Left lung (tissue), 4 donors: ENCODE measurements at regions not wholly inside any gene's neighbourhood (a gene's known extent, or its start where the extent isn't known, plus 50 kb on each side); places are given as distances from the start of the nearest gene placed in this dataset.
A peak's percentile ranks its signal among the peaks of the same experiment; 100 is the strongest.

ENCODE experiments used
- ATAC-seq: fragments of 200-7000 bp; cut with Tn5 transposase; one replicate; pipeline ENCODE4 v1.9.1; 2020; ENCODE audit warnings: moderate library complexity
- DNase-seq, 4 donors: peaks; one replicate each; pipeline ENCODE4 v3.0.0-alpha.2; 2013 to 2020
- H3K27ac ChIP-seq, 2 donors: fragments of 200-600 bp; sonication (generic) in 1 of 2; one replicate each; pipeline versions ENCODE4 v1.5.0 to v1.8.0; 2020 to 2021
- H3K27me3 ChIP-seq, 2 donors: fragments of 200-600 bp; sonication (generic) in 1 of 2; one replicate each; pipeline versions ENCODE4 v1.5.0 to v1.8.0; 2020 to 2021
- H3K36me3 ChIP-seq, 2 donors: fragments of 200-600 bp; sonication (generic) in 1 of 2; one replicate each; pipeline versions ENCODE4 v1.5.0 to v1.8.0; 2020 to 2021
- H3K4me1 ChIP-seq, 2 donors: fragments of 200-600 bp; one replicate each; pipeline ENCODE4 v1.8.0; 2021
- H3K4me3 ChIP-seq, 2 donors: fragments of 200-600 bp; sonication (generic) in 1 of 2; one replicate each; pipeline versions ENCODE4 v1.5.0 to v1.8.0; 2020 to 2021; ENCODE audit warnings: mild to moderate bottlenecking in 1 of 2
- H3K9me3 ChIP-seq, 2 donors: fragments of 200-600 bp; sonication (generic) in 1 of 2; one replicate each; pipeline versions ENCODE4 v1.5.0 to v1.8.0; 2020 to 2021
- intact Hi-C, 2 donors: fragments of 100-400 bp; cut with DNase I; formaldehyde crosslinking; loops; one replicate each; pipeline versions ENCODE4 v1.11.2 to v1.14.2; 2022
- TF ChIP-seq, protein P1 (sequence below), 2 donors: fragments of 200-600 bp; sonication (generic) in 1 of 2; IDR thresholded peaks; one replicate each; pipeline versions ENCODE4 v1.5.0 to v1.8.0; 2021; ENCODE audit warnings: antibody characterized with exemption in 2 of 2
- donor health status: DM: no; HTN: yes; CAD: no.
- donor health status: DM: no; HTN: no; CAD: no.

GRCh38 chr5:57325678-57326397 is 152.0 kb downstream of the GPBP1 start:
- H3K27ac ChIP-seq: no peak overlapping the region
- peak; percentile 20 for ATAC-seq
- DNase-seq: no peak
- intact Hi-C loops: no loop called here
- no peak overlapping the region for H3K4me3 ChIP-seq
- TF ChIP-seq, protein P1, sequence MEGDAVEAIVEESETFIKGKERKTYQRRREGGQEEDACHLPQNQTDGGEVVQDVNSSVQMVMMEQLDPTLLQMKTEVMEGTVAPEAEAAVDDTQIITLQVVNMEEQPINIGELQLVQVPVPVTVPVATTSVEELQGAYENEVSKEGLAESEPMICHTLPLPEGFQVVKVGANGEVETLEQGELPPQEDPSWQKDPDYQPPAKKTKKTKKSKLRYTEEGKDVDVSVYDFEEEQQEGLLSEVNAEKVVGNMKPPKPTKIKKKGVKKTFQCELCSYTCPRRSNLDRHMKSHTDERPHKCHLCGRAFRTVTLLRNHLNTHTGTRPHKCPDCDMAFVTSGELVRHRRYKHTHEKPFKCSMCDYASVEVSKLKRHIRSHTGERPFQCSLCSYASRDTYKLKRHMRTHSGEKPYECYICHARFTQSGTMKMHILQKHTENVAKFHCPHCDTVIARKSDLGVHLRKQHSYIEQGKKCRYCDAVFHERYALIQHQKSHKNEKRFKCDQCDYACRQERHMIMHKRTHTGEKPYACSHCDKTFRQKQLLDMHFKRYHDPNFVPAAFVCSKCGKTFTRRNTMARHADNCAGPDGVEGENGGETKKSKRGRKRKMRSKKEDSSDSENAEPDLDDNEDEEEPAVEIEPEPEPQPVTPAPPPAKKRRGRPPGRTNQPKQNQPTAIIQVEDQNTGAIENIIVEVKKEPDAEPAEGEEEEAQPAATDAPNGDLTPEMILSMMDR (IDR thresholded peaks at IDR 0.05): no peak
- H3K9me3 ChIP-seq: no peaks in the 10 kb centered on the region
- H3K4me1 ChIP-seq: no peaks in the 10 kb centered on the region
- no peaks in the 10 kb centered on the region for H3K36me3 ChIP-seq
- H3K27me3 ChIP-seq: no peaks in the 10 kb centered on the region

GRCh38 chr5:57324861-57325260 is 151.0 kb downstream of the GPBP1 start:
- intact Hi-C loops: no loop called here
- TF ChIP-seq, protein P1 (IDR thresholded peaks at IDR 0.05): no peak
- H3K9me3 ChIP-seq: no peaks in the 10 kb centered on the region
- DNase-seq (peak in 3 of 4 donors; percentile 50 to 74 (median 73)), ATAC-seq (peak; percentile 65)
- H3K4me3 ChIP-seq: no peak overlapping the region
- no peak overlapping the region for H3K27ac ChIP-seq
- H3K36me3 ChIP-seq: no peaks in the 10 kb centered on the region
- no peaks in the 10 kb centered on the region for H3K4me1 ChIP-seq
- H3K27me3 ChIP-seq: no peaks in the 10 kb centered on the region

DNA sequence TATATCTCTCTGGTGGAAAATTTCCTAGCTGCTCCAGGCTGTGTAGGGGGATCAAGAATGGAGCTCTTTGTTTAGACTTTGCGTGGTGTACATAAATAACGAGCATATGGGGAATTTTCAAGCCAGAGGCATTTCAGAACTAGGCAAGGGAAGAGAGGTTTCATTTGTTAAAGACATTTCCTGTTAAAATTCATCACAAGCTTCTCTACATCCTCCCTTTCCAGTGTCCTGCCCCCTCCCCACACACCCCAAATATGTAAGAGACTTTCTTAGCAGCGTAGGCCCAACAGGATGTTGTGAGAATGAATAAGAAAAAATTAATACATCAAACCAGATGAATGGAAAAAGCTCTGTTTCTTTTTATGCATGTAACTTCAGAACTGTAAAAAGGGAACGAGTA is 150.3 kb downstream of the GPBP1 start:
- H3K9me3 ChIP-seq: no peaks in the 10 kb centered on the region
- intact Hi-C loops: no loop called here
- no peaks in the 10 kb centered on the region for H3K4me1 ChIP-seq
- peak in 2 of 4 donors; percentile 49 to 60 for DNase-seq
- H3K36me3 ChIP-seq: no peaks in the 10 kb centered on the region
- TF ChIP-seq, protein P1 (IDR thresholded peaks at IDR 0.05): no peak
- H3K27me3 ChIP-seq: no peaks in the 10 kb centered on the region
- H3K27ac ChIP-seq: no peak overlapping the region
- ATAC-seq: no peak
- no peak overlapping the region for H3K4me3 ChIP-seq

- Histone ChIP-seq H3K36me3 (no peaks in the 10 kb centered on the region), H3K4me3 (no peak overlapping the region), H3K27me3 (no peaks in the 10 kb centered on the region), H3K4me1 (peaks cover 0 to 4% of the 10 kb centered on the region in 2 donors), H3K27ac (no peak overlapping the region), H3K9me3 (no peaks in the 10 kb centered on the region)
- TF ChIP-seq, protein P1 (IDR thresholded peaks at IDR 0.05): no peak
- intact Hi-C loops: no loop called here
- ATAC-seq: no peak
- no peak for DNase-seq
These were observed 146.7 kb downstream of the GPBP1 start for GRCh38 chr5:57320582-57320981.

DNA sequence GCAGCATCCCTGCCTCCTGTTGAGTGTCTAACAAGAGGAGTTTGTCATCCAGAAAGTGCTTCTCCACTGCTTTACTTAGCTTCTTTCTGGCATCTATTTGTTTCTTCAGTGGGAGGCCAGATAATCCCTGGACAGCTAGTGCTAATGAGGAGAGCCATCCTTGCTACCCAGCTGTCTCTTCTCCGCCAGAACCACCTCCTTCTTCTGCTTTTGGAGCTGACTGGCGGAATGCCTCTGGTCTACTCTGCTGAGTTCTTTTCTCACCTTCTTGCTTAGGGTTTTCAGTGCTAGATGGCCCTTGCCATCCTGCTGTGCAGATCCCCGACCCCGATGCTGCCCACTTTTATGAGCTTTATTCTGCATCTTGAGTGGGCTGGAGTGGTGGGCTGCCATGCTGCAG is 145.8 kb downstream of the GPBP1 start:
- Histone ChIP-seq H3K36me3 (no peaks in the 10 kb centered on the region), H3K27ac (no peak overlapping the region), H3K4me1 (peaks cover 0 to 4% of the 10 kb centered on the region in 2 donors), H3K9me3 (no peaks in the 10 kb centered on the region), H3K4me3 (no peak overlapping the region), H3K27me3 (no peaks in the 10 kb centered on the region)
- DNase-seq (no peak), ATAC-seq (no peak)
- intact Hi-C loops: no loop called here
- TF ChIP-seq, protein P1 (IDR thresholded peaks at IDR 0.05): no peak
